ENCODE measurements at regions not wholly inside any gene's neighbourhood (a gene's known extent, or its start where the extent isn't known, plus 50 kb on each side); places are given as distances from the start of the nearest gene placed in this dataset.

DNA sequence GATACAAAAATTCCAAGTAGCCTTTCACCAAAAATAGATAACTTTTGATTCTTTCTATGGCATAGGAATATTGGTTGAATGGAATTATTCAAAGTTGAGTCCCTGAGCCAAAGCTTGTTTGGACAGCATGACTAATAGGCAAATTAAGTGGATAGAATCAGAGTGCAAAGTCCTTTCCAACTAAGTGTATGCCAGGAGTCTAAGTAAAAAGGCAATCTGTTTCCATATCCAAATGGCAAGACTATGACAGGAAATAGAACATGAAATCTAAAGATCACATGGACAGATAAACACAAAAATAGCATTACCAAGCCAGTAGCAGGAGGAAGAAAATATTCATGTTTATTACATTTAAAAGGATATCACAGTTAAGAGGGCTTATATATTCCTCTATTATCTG lies 804.6 kb downstream of the SLITRK6 start:
- TF ChIP-seq, protein P1, sequence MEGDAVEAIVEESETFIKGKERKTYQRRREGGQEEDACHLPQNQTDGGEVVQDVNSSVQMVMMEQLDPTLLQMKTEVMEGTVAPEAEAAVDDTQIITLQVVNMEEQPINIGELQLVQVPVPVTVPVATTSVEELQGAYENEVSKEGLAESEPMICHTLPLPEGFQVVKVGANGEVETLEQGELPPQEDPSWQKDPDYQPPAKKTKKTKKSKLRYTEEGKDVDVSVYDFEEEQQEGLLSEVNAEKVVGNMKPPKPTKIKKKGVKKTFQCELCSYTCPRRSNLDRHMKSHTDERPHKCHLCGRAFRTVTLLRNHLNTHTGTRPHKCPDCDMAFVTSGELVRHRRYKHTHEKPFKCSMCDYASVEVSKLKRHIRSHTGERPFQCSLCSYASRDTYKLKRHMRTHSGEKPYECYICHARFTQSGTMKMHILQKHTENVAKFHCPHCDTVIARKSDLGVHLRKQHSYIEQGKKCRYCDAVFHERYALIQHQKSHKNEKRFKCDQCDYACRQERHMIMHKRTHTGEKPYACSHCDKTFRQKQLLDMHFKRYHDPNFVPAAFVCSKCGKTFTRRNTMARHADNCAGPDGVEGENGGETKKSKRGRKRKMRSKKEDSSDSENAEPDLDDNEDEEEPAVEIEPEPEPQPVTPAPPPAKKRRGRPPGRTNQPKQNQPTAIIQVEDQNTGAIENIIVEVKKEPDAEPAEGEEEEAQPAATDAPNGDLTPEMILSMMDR (IDR thresholded peaks at IDR 0.05) = no peak
- no peak for TF ChIP-seq ESRRA (CRISPR knock-in tag; IDR thresholded peaks at IDR 0.05; ENCODE audit: borderline replicate concordance)
- no peak for TF ChIP-seq ZNF232 (CRISPR knock-in tag; IDR thresholded peaks at IDR 0.05)
